H9 (cell line): ENCODE measurements at regions not wholly inside any gene's neighbourhood (a gene's known extent, or its start where the extent isn't known, plus 50 kb on each side); places are given as distances from the start of the nearest gene placed in this dataset.

Source experiments
- DNase-seq: peaks from one replicate; pipeline ENCODE4 v3.0.0-alpha.2; 2017
- H2AFZ ChIP-seq: one replicate; pipeline ENCODE4 v1.6.1; 2013; ENCODE audit warnings: mild to moderate bottlenecking, low read length, control low read depth, moderate library complexity
- H2AK5ac ChIP-seq: 2 replicates; pipeline ENCODE4 v1.6.1; 2013; ENCODE audit warnings: low read length, control low read depth, mixed read lengths; ENCODE audit not compliant: insufficient read length
- H2BK120ac ChIP-seq: one replicate; pipeline ENCODE4 v1.6.1; 2013; ENCODE audit warnings: low read depth, mild to moderate bottlenecking, low read length, control low read depth, inconsistent platforms; ENCODE audit not compliant: poor library complexity, severe bottlenecking
- H2BK12ac ChIP-seq: 2 replicates; pipeline ENCODE4 v1.6.1; 2013; ENCODE audit warnings: low read length, control low read depth, mixed read lengths, low read depth; ENCODE audit not compliant: insufficient read length
- H2BK15ac ChIP-seq: 2 replicates; pipeline ENCODE4 v1.6.1; 2013; ENCODE audit warnings: low read depth, low read length, control low read depth
- H2BK20ac ChIP-seq: one replicate; pipeline ENCODE4 v1.6.1; 2013; ENCODE audit warnings: low read depth, mild to moderate bottlenecking, low read length, control low read depth, inconsistent platforms; ENCODE audit not compliant: poor library complexity, severe bottlenecking
- H2BK5ac ChIP-seq: 2 replicates; pipeline ENCODE4 v1.6.1; 2013; ENCODE audit warnings: low read length, control low read depth, mixed read lengths; ENCODE audit not compliant: insufficient read length
- H3K14ac ChIP-seq: 2 replicates; pipeline ENCODE4 v1.6.1; 2013; ENCODE audit warnings: low read length, control low read depth; ENCODE audit not compliant: insufficient read depth
- H3K18ac ChIP-seq: 2 replicates; pipeline ENCODE4 v1.6.1; 2013; ENCODE audit warnings: low read depth, mild to moderate bottlenecking, mixed read lengths, low read length, control low read depth; ENCODE audit not compliant: insufficient read length
- H3K23ac ChIP-seq: 2 replicates; pipeline ENCODE4 v1.6.1; 2013; ENCODE audit warnings: low read length, control low read depth, mixed read lengths, low read depth; ENCODE audit not compliant: insufficient read length
- H3K23me2 ChIP-seq: 2 replicates; pipeline ENCODE4 v1.6.1; 2013; ENCODE audit warnings: low read depth, mild to moderate bottlenecking, mixed read lengths, low read length, control low read depth; ENCODE audit not compliant: insufficient read length, poor library complexity, severe bottlenecking
- H3K27ac ChIP-seq: 2 replicates; pipeline ENCODE4 v1.5.1; 2013; ENCODE audit warnings: low read length, control low read depth, mixed read lengths, low read depth; ENCODE audit not compliant: insufficient read length
- H3K27me3 ChIP-seq: 2 replicates; pipeline ENCODE4 v1.6.1; 2013; ENCODE audit warnings: low read length, control low read depth, inconsistent platforms; ENCODE audit not compliant: insufficient read depth
- H3K4ac ChIP-seq: 2 replicates; pipeline ENCODE4 v1.6.1; 2013; ENCODE audit warnings: low read depth, mild to moderate bottlenecking, control low read depth, inconsistent platforms, low read length, moderate library complexity
- H3K4me1 ChIP-seq: 2 replicates; pipeline ENCODE4 v1.6.1; 2013; ENCODE audit warnings: low read length, control low read depth, inconsistent platforms; ENCODE audit not compliant: insufficient read depth
- H3K4me2 ChIP-seq: 2 replicates; pipeline ENCODE4 v1.6.1; 2013; ENCODE audit warnings: low read length, control low read depth, mixed read lengths; ENCODE audit not compliant: insufficient read length, insufficient read depth
- H3K56ac ChIP-seq: 2 replicates; pipeline ENCODE4 v1.6.1; 2013; ENCODE audit warnings: low read depth, mild to moderate bottlenecking, mixed read lengths, low read length, control low read depth; ENCODE audit not compliant: insufficient read length
- H3K79me1 ChIP-seq: 2 replicates; pipeline ENCODE4 v1.6.1; 2013; ENCODE audit warnings: low read depth, mild to moderate bottlenecking, moderate library complexity, low read length, control low read depth, inconsistent platforms; ENCODE audit not compliant: insufficient read depth, poor library complexity, severe bottlenecking
- H3K79me2 ChIP-seq: 2 replicates; pipeline ENCODE4 v1.6.1; 2013; ENCODE audit warnings: low read length, control low read depth, inconsistent platforms; ENCODE audit not compliant: insufficient read depth
- H3K9ac ChIP-seq: 2 replicates; pipeline ENCODE4 v1.6.1; 2013; ENCODE audit warnings: low read length, control low read depth, mixed read lengths; ENCODE audit not compliant: insufficient read length; ENCODE audit errors: extremely low read depth
- H3K9me3 ChIP-seq: one replicate; pipeline ENCODE4 v1.6.1; 2013; ENCODE audit warnings: low read depth, low read length, inconsistent platforms; ENCODE audit not compliant: control insufficient read depth
- H3T11ph ChIP-seq: one replicate; pipeline ENCODE4 v1.6.1; 2013; ENCODE audit warnings: mild to moderate bottlenecking, low read length, control low read depth, inconsistent platforms
- H4K20me1 ChIP-seq: one replicate; pipeline ENCODE4 v1.6.1; 2013; ENCODE audit not compliant: control insufficient read depth, insufficient read length, insufficient read depth
- H4K5ac ChIP-seq: 2 replicates; pipeline ENCODE4 v1.6.1; 2013; ENCODE audit warnings: low read depth, mild to moderate bottlenecking, mixed read lengths, low read length, control low read depth; ENCODE audit not compliant: insufficient read length
- H4K8ac ChIP-seq: replicated peaks from 2 replicates; pipeline ENCODE4 v1.6.1; 2013; ENCODE audit warnings: low read length, control low read depth, mixed read lengths, low read depth; ENCODE audit not compliant: insufficient read length
- H4K91ac ChIP-seq: 2 replicates; pipeline ENCODE4 v1.6.1; 2013; ENCODE audit warnings: low read depth, mild to moderate bottlenecking, moderate library complexity, mixed read lengths, low read length, control low read depth; ENCODE audit not compliant: insufficient read length
- H3K27ac Mint-ChIP-seq, 3 experiments: 2 replicates in 2 of 3; 3 replicates in 1 of 3; pipeline ENCODE4 v1.8.0; 2020 to 2021; ENCODE audit warnings: mixed read lengths in 3 of 3, mild to moderate bottlenecking in 1 of 3, moderate library complexity in 1 of 3
- H3K27me3 Mint-ChIP-seq: 2 replicates; pipeline ENCODE4 v1.8.0; 2021; ENCODE audit warnings: low read depth, mild to moderate bottlenecking, moderate library complexity, mixed read lengths
- H3K36me3 Mint-ChIP-seq, 3 experiments: 2 replicates in 2 of 3; 3 replicates in 1 of 3; pipeline ENCODE4 v1.8.0; 2020 to 2021; ENCODE audit warnings: low read depth in 3 of 3, mixed read lengths in 3 of 3; ENCODE audit not compliant: insufficient read depth in 1 of 3
- H3K4me1 Mint-ChIP-seq, 2 experiments: 2 replicates each; pipeline ENCODE4 v1.8.0; 2020; ENCODE audit warnings: mixed read lengths in 2 of 2
- H3K4me3 Mint-ChIP-seq, 2 experiments: 2 replicates in 1 of 2; 3 replicates in 1 of 2; pipeline ENCODE4 v1.8.0; 2020 to 2021; ENCODE audit warnings: mild to moderate bottlenecking in 2 of 2, mixed read lengths in 2 of 2, moderate library complexity in 1 of 2
- H3K9me3 Mint-ChIP-seq, 2 experiments: 2 replicates in 1 of 2; 3 replicates in 1 of 2; pipeline ENCODE4 v1.8.0; 2020; ENCODE audit warnings: mild to moderate bottlenecking in 2 of 2, mixed read lengths in 2 of 2, moderate library complexity in 1 of 2
- WGBS: extraction: QIAGEN DNeasy Blood & Tissue Kit; methylation state at CpG from one replicate; pipeline ENCODE4 v1.1.7; 2013; ENCODE audit warnings: missing lambda C conversion rate, low lambda C conversion rate, mixed read lengths; ENCODE audit not compliant: insufficient read length; ENCODE audit errors: extremely low coverage; 5-methylcytosine and 5-hydroxymethylcytosine counted together
- TF ChIP-seq, protein P1 (sequence below): fragments of 200-600 bp; sonication (generic); conservative IDR thresholded peaks from 3 replicates; pipeline ENCODE4 v1.8.0; 2021; ENCODE audit warnings: antibody characterized with exemption, mild to moderate bottlenecking

DNA sequence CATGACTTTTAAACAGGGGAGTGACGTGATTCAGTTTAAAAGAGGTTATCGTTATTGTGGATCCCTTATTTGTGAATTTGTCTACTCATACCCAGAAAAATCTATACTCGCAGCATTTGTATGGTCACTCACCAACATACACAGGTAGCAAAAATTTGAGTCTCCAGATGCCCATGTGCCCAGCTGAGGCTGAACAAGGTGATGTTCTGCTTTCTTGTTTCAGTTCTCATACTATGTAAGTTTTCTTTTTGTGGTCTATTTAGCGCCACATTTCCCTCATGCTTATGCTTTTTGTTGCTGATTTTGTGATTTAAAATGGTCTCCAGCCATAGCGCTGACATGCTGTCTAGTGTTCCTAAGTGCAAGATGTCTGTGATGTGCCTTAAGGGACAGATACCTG is 312.9 kb upstream of the SEMA3A start:
- H3K36me3 Mint-ChIP-seq, result no peaks in the 10 kb centered on the region
- Histone ChIP-seq H2BK20ac (no peak overlapping the region), H4K91ac (no peak overlapping the region), H4K8ac (no peak overlapping the region), H3K4me1 (no peaks in the 10 kb centered on the region), H3K4me2 (no peak overlapping the region), H3K9ac (no peak overlapping the region), H2BK5ac (no peak overlapping the region), H3K23me2 (no peaks in the 10 kb centered on the region), H4K5ac (no peak overlapping the region), H3K79me1 (no peaks in the 10 kb centered on the region), H3K27me3 (no peaks in the 10 kb centered on the region), H3K14ac (no peak overlapping the region), H3K23ac (no peak overlapping the region), H2BK15ac (no peak overlapping the region), H3K27ac (no peak overlapping the region), H3K9me3 (no peaks in the 10 kb centered on the region), H4K20me1 (no peaks in the 10 kb centered on the region), H3K79me2 (no peaks in the 10 kb centered on the region), H3K56ac (no peak overlapping the region), H2BK12ac (no peak overlapping the region), H2AK5ac (no peak overlapping the region), H3K18ac (no peak overlapping the region), H2BK120ac (no peak overlapping the region), H2AFZ (no peak overlapping the region), H3T11ph (no peak overlapping the region), H3K4ac (no peak overlapping the region)
- H3K27ac Mint-ChIP-seq, result no peak overlapping the region
- H3K9me3 Mint-ChIP-seq, result no peaks in the 10 kb centered on the region
- H3K4me1 Mint-ChIP-seq, result peaks cover 7% of the 10 kb centered on the region in 2 experiments; a peak in 3 of 4 replicates
- DNase-seq, result no peak
- no peak overlapping the region for H3K4me3 Mint-ChIP-seq
- H3K27me3 Mint-ChIP-seq, result no peaks in the 10 kb centered on the region
- no CpG with 5 or more reads among the region's 5 CpGs for WGBS
- TF ChIP-seq, protein P1, sequence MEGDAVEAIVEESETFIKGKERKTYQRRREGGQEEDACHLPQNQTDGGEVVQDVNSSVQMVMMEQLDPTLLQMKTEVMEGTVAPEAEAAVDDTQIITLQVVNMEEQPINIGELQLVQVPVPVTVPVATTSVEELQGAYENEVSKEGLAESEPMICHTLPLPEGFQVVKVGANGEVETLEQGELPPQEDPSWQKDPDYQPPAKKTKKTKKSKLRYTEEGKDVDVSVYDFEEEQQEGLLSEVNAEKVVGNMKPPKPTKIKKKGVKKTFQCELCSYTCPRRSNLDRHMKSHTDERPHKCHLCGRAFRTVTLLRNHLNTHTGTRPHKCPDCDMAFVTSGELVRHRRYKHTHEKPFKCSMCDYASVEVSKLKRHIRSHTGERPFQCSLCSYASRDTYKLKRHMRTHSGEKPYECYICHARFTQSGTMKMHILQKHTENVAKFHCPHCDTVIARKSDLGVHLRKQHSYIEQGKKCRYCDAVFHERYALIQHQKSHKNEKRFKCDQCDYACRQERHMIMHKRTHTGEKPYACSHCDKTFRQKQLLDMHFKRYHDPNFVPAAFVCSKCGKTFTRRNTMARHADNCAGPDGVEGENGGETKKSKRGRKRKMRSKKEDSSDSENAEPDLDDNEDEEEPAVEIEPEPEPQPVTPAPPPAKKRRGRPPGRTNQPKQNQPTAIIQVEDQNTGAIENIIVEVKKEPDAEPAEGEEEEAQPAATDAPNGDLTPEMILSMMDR, result no peak
